Heart left ventricle (tissue), 13 donors: ENCODE measurements at regions not wholly inside any gene's neighbourhood (a gene's known extent, or its start where the extent isn't known, plus 50 kb on each side); places are given as distances from the start of the nearest gene placed in this dataset.

Experiments
- POLR2A ChIP-seq, 2 donors: fragments of 450-650 bp; IDR thresholded peaks; one replicate each; pipeline ENCODE4 v1.6.1; 2017; ENCODE audit warnings: antibody characterized with exemption in 2 of 2, mild to moderate bottlenecking in 2 of 2, moderate library complexity in 2 of 2
- TF ChIP-seq, protein P1 (sequence below), 12 donors: fragments of 200-600 bp; sonication (generic) in 4 of 12; IDR thresholded peaks; one replicate each; pipeline versions ENCODE4 v1.5.0 to v1.8.0; 2018 to 2022; ENCODE audit warnings: antibody characterized with exemption in 12 of 12, mild to moderate bottlenecking in 5 of 12
- donor health status: ischemic (EF 13 %, LVEDD 7.1; RV severe dilation, severe dysfunction).
- donor health status: DM: no; HTN: yes; CAD: no.
- donor health status: DM: no; HTN: no; CAD: no.
- donor health status: ischemic (EF 25% LVEDD 6.9; RV normal size, moderate dysfunction).
- donor health status: ischemic (EF 25% LVEDD 5.7; RV mildly dilated, moderate dysfunction).
- donor health status: ischemic (EF 35%, LVEDD 5.7; RV mildly dilated, moderate dysfunction).
- donor health status: nonischemic (EF 11% LVEDD 7.7; RV severe dilation, severe dysfunction).
- donor health status: DM: yes; HTN: yes; CAD: no.
- donor health status: PGD.
- donor health status: ischemic (EF 29% LVEDD 5.4; RV normal size, mild dysfunction).
- donor health status: nonischemic (EF 23%, LVEDD 6.1; RV moderate dilation, normal function).

- TF ChIP-seq, protein P1, sequence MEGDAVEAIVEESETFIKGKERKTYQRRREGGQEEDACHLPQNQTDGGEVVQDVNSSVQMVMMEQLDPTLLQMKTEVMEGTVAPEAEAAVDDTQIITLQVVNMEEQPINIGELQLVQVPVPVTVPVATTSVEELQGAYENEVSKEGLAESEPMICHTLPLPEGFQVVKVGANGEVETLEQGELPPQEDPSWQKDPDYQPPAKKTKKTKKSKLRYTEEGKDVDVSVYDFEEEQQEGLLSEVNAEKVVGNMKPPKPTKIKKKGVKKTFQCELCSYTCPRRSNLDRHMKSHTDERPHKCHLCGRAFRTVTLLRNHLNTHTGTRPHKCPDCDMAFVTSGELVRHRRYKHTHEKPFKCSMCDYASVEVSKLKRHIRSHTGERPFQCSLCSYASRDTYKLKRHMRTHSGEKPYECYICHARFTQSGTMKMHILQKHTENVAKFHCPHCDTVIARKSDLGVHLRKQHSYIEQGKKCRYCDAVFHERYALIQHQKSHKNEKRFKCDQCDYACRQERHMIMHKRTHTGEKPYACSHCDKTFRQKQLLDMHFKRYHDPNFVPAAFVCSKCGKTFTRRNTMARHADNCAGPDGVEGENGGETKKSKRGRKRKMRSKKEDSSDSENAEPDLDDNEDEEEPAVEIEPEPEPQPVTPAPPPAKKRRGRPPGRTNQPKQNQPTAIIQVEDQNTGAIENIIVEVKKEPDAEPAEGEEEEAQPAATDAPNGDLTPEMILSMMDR (IDR thresholded peaks at IDR 0.05), result no peak
- no peak for TF ChIP-seq POLR2A (IDR thresholded peaks at IDR 0.05)
Measured at GRCh38 chr7:155951554-155952158, 139.4 kb upstream of the SHH start.
